Activated naive CD4-positive, alpha-beta T cell treated with anti-CD3 and anti-CD28 coated beads, Interleukin-2, amount 10 ng/mL, durations not matched to agents 7 days and 5 days (primary cell): ENCODE measurements at regions not wholly inside any gene's neighbourhood (a gene's known extent, or its start where the extent isn't known, plus 50 kb on each side); places are given as distances from the start of the nearest gene placed in this dataset.

Source experiments
- CTCF ChIA-PET: fragments of 350-600 bp; sonication (Branson Sonifier 250); formaldehyde crosslinking; loops from one replicate; lab custom pipeline; 2021; ENCODE audit warnings: antibody characterized with exemption; lab: Charles Lee
- DNase-seq: peaks from one replicate; pipeline ENCODE4 v3.0.0-alpha.2; 2020
- H3K27ac Mint-ChIP-seq: one replicate; pipeline ENCODE4 v1.8.0; 2021; ENCODE audit warnings: mild to moderate bottlenecking, moderate library complexity, mixed read lengths
- H3K27me3 Mint-ChIP-seq: one replicate; pipeline ENCODE4 v1.8.0; 2021; ENCODE audit warnings: mild to moderate bottlenecking, mixed read lengths
- H3K36me3 Mint-ChIP-seq: one replicate; pipeline ENCODE4 v1.8.0; 2021; ENCODE audit warnings: mixed read lengths
- H3K4me1 Mint-ChIP-seq: one replicate; pipeline ENCODE4 v1.8.0; 2021; ENCODE audit warnings: mixed read lengths
- H3K4me3 Mint-ChIP-seq: one replicate; pipeline ENCODE4 v1.8.0; 2021; ENCODE audit warnings: mild to moderate bottlenecking, moderate library complexity, mixed read lengths
- H3K9me3 Mint-ChIP-seq: one replicate; pipeline ENCODE4 v1.8.0; 2021; ENCODE audit warnings: mixed read lengths

GRCh38 chr12:43278541-43278832 lies 273.5 kb downstream of the ADAMTS20 start:
- DNase-seq = no peak
- Mint-ChIP-seq H3K9me3 (no peaks in the 10 kb centered on the region), H3K27ac (no peak overlapping the region), H3K4me3 (no peak overlapping the region), H3K36me3 (no peaks in the 10 kb centered on the region), H3K27me3 (no peaks in the 10 kb centered on the region), H3K4me1 (no peaks in the 10 kb centered on the region)
- CTCF ChIA-PET = no interaction called here

DNA sequence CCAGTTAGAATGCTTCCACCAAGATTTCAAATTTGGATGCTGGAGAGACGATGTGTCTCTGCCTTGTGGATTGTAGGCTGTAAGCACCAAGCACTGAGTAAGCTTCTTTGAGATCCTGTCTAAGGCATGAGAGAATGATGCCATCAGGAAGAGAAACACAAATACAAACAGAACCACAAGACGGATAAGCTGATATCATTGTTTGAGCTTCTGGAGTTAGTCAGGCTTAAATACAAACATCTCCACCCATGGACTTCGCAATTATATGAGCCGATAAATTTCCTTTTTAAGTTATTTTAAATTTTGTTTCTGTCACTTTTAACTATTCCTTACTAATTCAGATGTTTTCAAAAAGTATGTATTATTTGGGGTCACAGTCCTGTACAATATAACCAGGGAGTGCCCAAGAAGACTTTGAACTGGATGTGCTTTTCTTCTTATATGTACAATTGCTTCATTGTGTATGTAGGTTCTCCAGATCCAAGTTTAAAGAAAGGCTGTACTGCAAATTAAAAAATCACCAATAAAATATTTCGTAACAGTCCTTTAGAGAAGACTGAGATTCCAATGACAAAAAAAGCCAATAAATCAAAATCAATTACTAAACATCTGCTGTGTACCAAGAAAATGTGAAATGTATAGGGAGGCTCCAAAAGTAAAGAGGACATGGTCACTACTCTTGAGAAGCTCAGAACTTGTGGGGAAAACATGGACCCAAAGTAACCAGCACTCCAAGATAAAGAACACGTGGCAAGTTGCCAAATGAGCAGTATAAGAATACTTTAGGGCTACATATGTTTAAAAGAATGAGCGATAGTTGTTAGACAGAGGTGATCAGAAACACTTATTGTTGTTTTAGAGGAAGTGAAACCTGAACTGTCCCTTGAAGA lies 274.1 kb downstream of the ADAMTS20 start:
- Mint-ChIP-seq H3K27ac (no peak overlapping the region), H3K36me3 (no peaks in the 10 kb centered on the region), H3K27me3 (no peaks in the 10 kb centered on the region), H3K4me1 (no peaks in the 10 kb centered on the region), H3K4me3 (no peak overlapping the region), H3K9me3 (no peaks in the 10 kb centered on the region)
- CTCF ChIA-PET = no interaction called here
- no peak for DNase-seq

DNA sequence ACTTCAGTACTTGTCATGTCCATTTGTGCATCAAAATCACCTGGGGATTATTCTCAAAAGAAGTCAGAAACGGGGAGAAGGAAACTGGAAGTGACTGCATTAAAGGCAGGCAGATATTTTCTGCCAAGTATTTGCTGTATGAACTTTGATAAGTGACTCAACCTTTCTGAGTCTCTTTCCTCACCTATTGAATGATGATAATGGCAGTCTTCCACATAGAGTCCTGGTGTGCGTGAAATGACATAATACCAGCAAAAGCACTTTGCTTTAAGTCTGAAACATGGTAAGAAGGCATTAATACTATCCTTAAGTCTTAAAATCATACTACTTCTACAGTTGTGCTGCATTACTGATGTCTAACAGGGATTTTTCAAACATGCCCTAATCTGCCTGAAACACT lies 278.5 kb downstream of the ADAMTS20 start:
- no peak overlapping the region for H3K27ac Mint-ChIP-seq
- H3K4me3 Mint-ChIP-seq = no peak overlapping the region
- CTCF ChIA-PET = no interaction called here
- no peaks in the 10 kb centered on the region for H3K36me3 Mint-ChIP-seq
- no peaks in the 10 kb centered on the region for H3K9me3 Mint-ChIP-seq
- H3K4me1 Mint-ChIP-seq = no peaks in the 10 kb centered on the region
- DNase-seq = no peak
- no peaks in the 10 kb centered on the region for H3K27me3 Mint-ChIP-seq

- Mint-ChIP-seq H3K36me3 (no peaks in the 10 kb centered on the region), H3K9me3 (no peaks in the 10 kb centered on the region), H3K4me1 (no peaks in the 10 kb centered on the region), H3K4me3 (no peak overlapping the region), H3K27ac (no peak overlapping the region), H3K27me3 (no peaks in the 10 kb centered on the region)
- DNase-seq = no peak
- CTCF ChIA-PET = no interaction called here
Observed at GRCh38 chr12:43271659-43272058, 280.3 kb downstream of the ADAMTS20 start.

GRCh38 chr12:43267818-43268217 lies 284.2 kb downstream of the ADAMTS20 start:
- no peaks in the 10 kb centered on the region for H3K27me3 Mint-ChIP-seq
- DNase-seq = no peak
- H3K36me3 Mint-ChIP-seq = no peaks in the 10 kb centered on the region
- no peak overlapping the region for H3K27ac Mint-ChIP-seq
- H3K4me3 Mint-ChIP-seq = no peak overlapping the region
- no peaks in the 10 kb centered on the region for H3K9me3 Mint-ChIP-seq
- H3K4me1 Mint-ChIP-seq = no peaks in the 10 kb centered on the region
- CTCF ChIA-PET = no interaction called here

DNA sequence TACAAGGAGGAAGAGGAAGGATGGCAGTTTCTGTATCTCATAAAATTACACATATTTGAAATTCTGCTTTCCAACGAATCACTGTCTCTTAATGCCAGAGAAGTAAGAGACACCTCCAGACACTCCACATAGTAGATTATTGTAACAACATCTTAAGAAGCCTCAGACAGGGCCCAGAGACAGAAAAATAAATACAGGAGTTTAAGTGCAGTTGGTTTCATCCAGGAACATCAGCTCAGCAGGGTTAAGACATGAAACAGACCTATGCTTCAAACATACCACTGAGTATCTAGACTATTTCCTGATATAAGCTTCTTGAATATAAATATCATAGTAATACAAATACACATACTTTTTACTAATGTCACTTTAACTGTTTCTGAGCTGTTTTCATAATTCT lies 290.3 kb downstream of the ADAMTS20 start:
- no peaks in the 10 kb centered on the region for H3K27me3 Mint-ChIP-seq
- no peaks in the 10 kb centered on the region for H3K36me3 Mint-ChIP-seq
- no peaks in the 10 kb centered on the region for H3K4me1 Mint-ChIP-seq

DNA sequence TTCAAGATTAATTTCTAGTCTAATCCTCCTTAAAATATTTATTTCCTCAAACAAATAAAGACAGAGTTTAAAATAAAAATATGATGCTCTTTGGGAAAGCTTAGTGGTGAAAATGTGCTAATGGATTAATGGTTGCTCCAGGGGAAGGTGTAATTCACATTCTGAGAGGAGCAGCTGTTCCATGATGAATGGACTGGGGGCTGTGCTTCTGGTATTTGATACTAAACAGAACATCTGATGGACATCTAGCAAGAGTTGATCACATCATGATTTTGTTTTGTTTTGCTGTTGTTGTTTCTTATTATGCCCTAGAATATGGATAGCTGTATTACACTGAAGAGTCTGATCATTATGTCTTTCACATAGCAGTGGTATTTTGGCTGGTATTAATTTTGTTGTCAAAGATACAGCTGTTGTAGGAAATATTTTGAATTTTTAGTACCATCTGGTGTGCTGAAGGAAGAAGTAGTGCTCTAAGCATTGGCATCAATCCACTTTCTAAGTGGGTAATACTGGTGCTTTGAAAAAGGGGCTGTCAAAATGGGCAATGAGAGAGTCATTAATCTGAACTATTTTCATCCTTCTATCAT lies 296.4 kb downstream of the ADAMTS20 start:
- H3K27me3 Mint-ChIP-seq = no peaks in the 10 kb centered on the region
- H3K4me1 Mint-ChIP-seq = no peaks in the 10 kb centered on the region
- no peak overlapping the region for H3K4me3 Mint-ChIP-seq
- H3K27ac Mint-ChIP-seq = no peak overlapping the region
- CTCF ChIA-PET = no interaction called here
- H3K9me3 Mint-ChIP-seq = no peaks in the 10 kb centered on the region
- no peak for DNase-seq
- no peaks in the 10 kb centered on the region for H3K36me3 Mint-ChIP-seq

More for the DNA sequence above, 290.3 kb downstream of the ADAMTS20 start:
- peaks cover 2% of the 10 kb centered on the region for H3K9me3 Mint-ChIP-seq
- CTCF ChIA-PET = no interaction called here
- no peak for DNase-seq
- no peak overlapping the region for H3K4me3 Mint-ChIP-seq
- H3K27ac Mint-ChIP-seq = no peak overlapping the region

- Mint-ChIP-seq H3K9me3 (no peaks in the 10 kb centered on the region), H3K4me3 (no peak overlapping the region), H3K27ac (no peak overlapping the region), H3K27me3 (no peaks in the 10 kb centered on the region), H3K36me3 (no peaks in the 10 kb centered on the region), H3K4me1 (no peaks in the 10 kb centered on the region)
- CTCF ChIA-PET = no interaction called here
- DNase-seq = no peak
Observed at GRCh38 chr12:43252585-43252984, 299.4 kb downstream of the ADAMTS20 start.

GRCh38 chr12:43245947-43246346 lies 306.1 kb downstream of the ADAMTS20 start:
- no peak for DNase-seq
- Mint-ChIP-seq H3K4me3 (no peak overlapping the region), H3K27me3 (no peaks in the 10 kb centered on the region), H3K27ac (no peak overlapping the region), H3K9me3 (peaks cover 2% of the 10 kb centered on the region), H3K4me1 (no peaks in the 10 kb centered on the region), H3K36me3 (no peaks in the 10 kb centered on the region)
- CTCF ChIA-PET = no interaction called here

DNA sequence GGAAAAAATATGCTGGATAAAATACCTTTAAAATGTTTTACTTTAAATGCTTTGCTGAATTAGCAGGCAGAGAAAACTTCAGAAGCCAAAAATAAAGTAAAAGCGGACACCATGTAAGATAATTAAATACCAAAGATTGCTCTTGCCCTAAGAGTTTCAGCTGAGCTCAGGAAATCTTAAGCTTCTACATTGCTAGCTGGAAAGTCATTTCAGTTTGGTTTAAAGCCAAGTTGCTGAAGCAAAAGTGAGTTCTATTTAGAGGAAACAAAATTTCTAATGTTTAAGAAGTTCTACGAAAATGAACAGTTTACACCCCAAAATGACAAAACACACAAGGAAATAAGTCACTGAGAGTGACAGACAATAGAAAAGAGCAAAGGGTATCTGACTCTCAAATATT lies 310.0 kb downstream of the ADAMTS20 start:
- Mint-ChIP-seq H3K36me3 (no peaks in the 10 kb centered on the region), H3K4me3 (no peak overlapping the region), H3K4me1 (no peaks in the 10 kb centered on the region), H3K27ac (no peak overlapping the region), H3K9me3 (peaks cover 2% of the 10 kb centered on the region), H3K27me3 (no peaks in the 10 kb centered on the region)
- CTCF ChIA-PET = interaction anchor here (0.8 kb wide), 1 partner anchor 25 kb away, joined by 3 read pairs; no protein-coding TSS in a partner anchor
- DNase-seq = no peak

DNA sequence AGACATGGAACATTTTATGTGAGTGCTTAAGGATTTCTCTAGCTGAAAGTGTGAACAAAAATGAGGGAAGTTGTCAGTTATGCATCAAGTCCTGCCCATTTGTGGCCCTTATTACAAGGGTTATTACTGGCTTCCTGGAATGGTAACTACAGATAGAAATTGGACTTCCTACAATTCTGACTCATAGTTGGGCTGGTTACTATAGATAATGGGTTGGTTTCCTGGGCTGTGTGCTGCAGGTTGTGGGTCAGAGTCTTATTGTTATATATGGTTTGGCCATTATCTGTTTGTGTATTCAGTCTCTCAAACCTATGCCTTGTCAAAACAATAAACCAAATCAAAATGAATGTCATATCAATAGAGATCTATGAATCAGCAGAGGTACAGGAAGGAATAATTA lies 313.7 kb downstream of the ADAMTS20 start:
- Mint-ChIP-seq H3K4me1 (no peaks in the 10 kb centered on the region), H3K9me3 (peaks cover 2% of the 10 kb centered on the region), H3K4me3 (no peak overlapping the region), H3K27ac (no peak overlapping the region), H3K36me3 (no peaks in the 10 kb centered on the region), H3K27me3 (no peaks in the 10 kb centered on the region)
- CTCF ChIA-PET = no interaction called here
- no peak for DNase-seq

DNA sequence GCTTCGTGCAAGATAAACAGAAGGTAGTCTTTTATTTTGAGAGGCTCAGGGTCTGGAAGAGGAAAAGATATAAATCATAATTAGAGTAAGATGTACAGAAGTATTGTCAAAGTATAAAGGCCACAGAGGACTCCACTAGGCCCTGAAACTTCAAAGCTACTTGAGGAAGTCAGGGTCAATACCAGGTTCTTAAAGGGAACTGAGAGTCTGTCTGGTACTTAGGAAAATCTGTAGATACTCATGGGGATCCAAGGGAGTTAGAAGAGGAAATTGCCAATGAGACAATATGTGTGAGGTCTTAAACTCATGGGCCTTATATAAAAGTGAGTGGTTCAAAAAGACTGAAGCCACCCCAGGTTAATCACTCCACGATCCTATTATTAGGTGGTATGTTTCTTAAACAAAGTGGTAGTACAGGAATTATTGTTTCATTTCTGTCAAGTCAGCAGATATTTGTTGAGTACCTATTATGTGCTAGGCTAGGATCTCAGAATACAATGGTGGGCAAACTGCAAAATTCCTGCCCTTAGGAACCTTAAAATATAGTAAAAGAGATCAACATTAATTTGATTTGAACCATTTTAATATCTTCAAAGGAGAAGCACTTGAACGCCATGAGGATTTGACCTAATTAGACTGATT lies 314.6 kb downstream of the ADAMTS20 start:
- H3K4me3 Mint-ChIP-seq = no peak overlapping the region
- peaks cover 2% of the 10 kb centered on the region for H3K9me3 Mint-ChIP-seq
- DNase-seq = no peak
- CTCF ChIA-PET = no interaction called here
- no peaks in the 10 kb centered on the region for H3K36me3 Mint-ChIP-seq
- no peaks in the 10 kb centered on the region for H3K27me3 Mint-ChIP-seq
- H3K27ac Mint-ChIP-seq = no peak overlapping the region
- H3K4me1 Mint-ChIP-seq = no peaks in the 10 kb centered on the region

GRCh38 chr12:43235721-43236120 lies 316.3 kb downstream of the ADAMTS20 start:
- Mint-ChIP-seq H3K4me3 (no peak overlapping the region), H3K36me3 (no peaks in the 10 kb centered on the region), H3K9me3 (peaks cover 2% of the 10 kb centered on the region), H3K4me1 (no peaks in the 10 kb centered on the region), H3K27ac (no peak overlapping the region), H3K27me3 (no peaks in the 10 kb centered on the region)
- CTCF ChIA-PET = no interaction called here
- no peak for DNase-seq

DNA sequence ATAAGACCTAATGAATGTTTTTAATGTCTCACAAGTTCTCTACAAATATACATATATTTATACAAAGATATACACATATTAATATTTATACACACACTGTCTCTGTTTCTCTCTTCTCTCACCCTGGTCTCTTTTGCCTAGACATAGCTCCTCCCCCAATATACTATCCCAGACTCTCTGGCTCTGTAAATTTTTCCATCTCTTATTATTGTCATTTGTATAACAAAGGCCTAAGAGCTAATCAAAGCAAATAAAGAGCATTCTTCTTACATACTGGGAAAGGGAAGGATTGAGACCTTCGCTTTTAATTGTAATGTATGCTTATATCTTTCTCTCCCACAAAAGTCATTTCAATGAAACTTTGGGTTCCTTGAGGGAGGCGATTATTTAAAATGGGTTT lies 318.1 kb downstream of the ADAMTS20 start:
- no peaks in the 10 kb centered on the region for H3K36me3 Mint-ChIP-seq
- CTCF ChIA-PET = no interaction called here
- H3K9me3 Mint-ChIP-seq = peaks cover 2% of the 10 kb centered on the region
- DNase-seq = no peak
- H3K27ac Mint-ChIP-seq = no peak overlapping the region
- no peaks in the 10 kb centered on the region for H3K27me3 Mint-ChIP-seq
- no peak overlapping the region for H3K4me3 Mint-ChIP-seq
- H3K4me1 Mint-ChIP-seq = no peaks in the 10 kb centered on the region

- CTCF ChIA-PET = no interaction called here
Observed at GRCh38 chr12:43226151-43226550, 325.9 kb downstream of the ADAMTS20 start.

More at GRCh38 chr12:43226151-43226550, 325.9 kb downstream of the ADAMTS20 start:
- Mint-ChIP-seq H3K27me3 (no peaks in the 10 kb centered on the region), H3K4me3 (no peak overlapping the region), H3K9me3 (peaks cover 13% of the 10 kb centered on the region), H3K4me1 (no peaks in the 10 kb centered on the region), H3K27ac (no peak overlapping the region), H3K36me3 (no peaks in the 10 kb centered on the region)
- no peak for DNase-seq
